HCT116 (cell line): ENCODE measurements at regions not wholly inside any gene's neighbourhood (a gene's known extent, or its start where the extent isn't known, plus 50 kb on each side); places are given as distances from the start of the nearest gene placed in this dataset.

Experiments
- ATAC-seq: fragments of 200-7000 bp; cut with Tn5 transposase; 2 replicates; pipeline ENCODE4 v1.9.1; 2020; ENCODE audit warnings: mild to moderate bottlenecking, moderate library complexity
- BruUV-seq: library from RNA; stranded (reverse); fragments of 400-500 nt; replicated peaks from 2 replicates; lab custom pipeline; 2021; lab: Mats Ljungman, UMichigan
- CTCF ChIA-PET: fragments of 300-600 bp; sonication (Branson Sonifier 250); formaldehyde crosslinking; loops from one replicate; lab custom pipeline; 2021; ENCODE audit warnings: antibody characterized with exemption; lab: Charles Lee
- POLR2A ChIA-PET: fragments of 300-600, 350-600 bp; sonication (Branson Sonifier 250); formaldehyde crosslinking; loops from one replicate; lab custom pipeline; 2021; ENCODE audit warnings: antibody characterized with exemption; lab: Charles Lee
- RAD21 ChIA-PET, 2 experiments: fragments of 300-600 bp; sonication (Branson Sonifier 250); formaldehyde crosslinking; loops; one replicate each; lab custom pipeline; 2023; ENCODE audit warnings: low total read pairs in 2 of 2; ENCODE audit not compliant: uncharacterized antibody in 2 of 2, unreplicated experiment in 2 of 2, low non-redundant PET in 1 of 2; lab: Charles Lee
- DNase-seq: peaks from one replicate; pipeline ENCODE4 v3.0.0-alpha.2; 2010; ENCODE audit warnings: low read depth, low spot score
- H2AFZ ChIP-seq: fragments of 200-600 bp; shearing (Covaris generic), sonication (generic); 2 replicates; pipeline ENCODE4 v1.6.1; 2017; ENCODE audit warnings: low read depth, mixed run types, mixed read lengths, antibody characterized with exemption, low read length; ENCODE audit not compliant: poor library complexity, severe bottlenecking
- H3K27ac ChIP-seq: 2 replicates; pipeline ENCODE4 v1.5.1; 2012; ENCODE audit warnings: low read depth, low read length
- H3K27me3 ChIP-seq: fragments of 200-600 bp; sonication (generic); 2 replicates; pipeline ENCODE4 v1.6.1; 2016; ENCODE audit warnings: mixed run types, low read length, mixed read lengths; ENCODE audit not compliant: insufficient read depth
- H3K36me3 ChIP-seq, 2 experiments: fragments of 200-500 bp in 1 of 2; fragments of 200-600 bp in 1 of 2; sonication (Bioruptor generic) in 1 of 2; sonication (generic) in 1 of 2; 2 replicates each; pipeline versions ENCODE4 v1.5.1 to v1.6.1; 2014 to 2016; ENCODE audit warnings: low read length in 2 of 2, inconsistent platforms in 1 of 2, mixed read lengths in 1 of 2, mixed run types in 1 of 2; ENCODE audit not compliant: insufficient read depth in 2 of 2, control insufficient read depth in 1 of 2
- H3K4me1 ChIP-seq, 2 experiments: fragments of 200-600 bp in 1 of 2; sonication (generic) in 1 of 2; 2 replicates each; pipeline versions ENCODE4 v1.5.1 to v1.6.1; 2012 to 2017; ENCODE audit warnings: low read length in 2 of 2, inconsistent platforms in 1 of 2, mild to moderate bottlenecking in 1 of 2, mixed read lengths in 1 of 2, mixed run types in 1 of 2, moderate library complexity in 1 of 2; ENCODE audit not compliant: insufficient read depth in 2 of 2, control insufficient read depth in 1 of 2
- H3K4me2 ChIP-seq: fragments of 200-600 bp; sonication (generic); 2 replicates; pipeline ENCODE4 v1.6.1; 2017; ENCODE audit warnings: mixed run types, low read length, mixed read lengths
- H3K4me3 ChIP-seq, 2 experiments: fragments of 200-600 bp in 1 of 2; sonication (generic) in 1 of 2; replicated peaks in 1 of 2; 2 replicates each; pipeline ENCODE4 v1.5.1; 2011 to 2016; ENCODE audit warnings: low read length in 2 of 2, control low read depth in 1 of 2, low read depth in 1 of 2, mild to moderate bottlenecking in 1 of 2, mixed read lengths in 1 of 2, mixed run types in 1 of 2
- H3K79me2 ChIP-seq: fragments of 200-600 bp; sonication (generic); 2 replicates; pipeline ENCODE4 v1.6.1; 2017; ENCODE audit warnings: mild to moderate bottlenecking, mixed run types, low read length, moderate library complexity, mixed read lengths; ENCODE audit not compliant: insufficient read depth
- H3K9ac ChIP-seq: fragments of 200-600 bp; sonication (generic); 2 replicates; pipeline ENCODE4 v1.6.1; 2016; ENCODE audit warnings: low read length, mixed read lengths
- H3K9me2 ChIP-seq: fragments of 200-600 bp; sonication (generic), shearing (Covaris generic); 2 replicates; pipeline ENCODE4 v1.6.1; 2017; ENCODE audit warnings: mixed run types, mild to moderate bottlenecking, moderate library complexity; ENCODE audit not compliant: insufficient read depth
- H3K9me3 ChIP-seq, 2 experiments: fragments of 200-500 bp in 1 of 2; fragments of 200-600 bp in 1 of 2; sonication (Bioruptor generic) in 1 of 2; sonication (generic) in 1 of 2; 2 replicates each; pipeline ENCODE4 v1.6.1; 2014 to 2017; ENCODE audit warnings: low read length in 2 of 2, mixed read lengths in 2 of 2, inconsistent platforms in 1 of 2, low read depth in 1 of 2, mild to moderate bottlenecking in 1 of 2, mixed run types in 1 of 2, moderate library complexity in 1 of 2; ENCODE audit not compliant: control insufficient read depth in 1 of 2, insufficient read depth in 1 of 2
- H4K20me1 ChIP-seq: fragments of 200-600 bp; sonication (generic), shearing (Covaris generic); 2 replicates; pipeline ENCODE4 v1.6.1; 2017; ENCODE audit warnings: mixed run types, mild to moderate bottlenecking, moderate library complexity; ENCODE audit not compliant: insufficient read depth
- ATF3 ChIP-seq: IDR thresholded peaks from 2 replicates; pipeline ENCODE4 v1.6.1; 2012
- CBX3 ChIP-seq: IDR thresholded peaks from 2 replicates; pipeline ENCODE4 v1.6.1; 2012; ENCODE audit warnings: low read depth
- CEBPB ChIP-seq: IDR thresholded peaks from 2 replicates; pipeline ENCODE4 v1.6.1; 2012; ENCODE audit warnings: low read depth
- CTCF ChIP-seq, 3 experiments: fragments of 200-600 bp in 1 of 3; sonication (generic) in 1 of 3; IDR thresholded peaks in 2 of 3; conservative IDR thresholded peaks in 1 of 3; 2 replicates each; pipeline ENCODE4 v1.5.1; 2012 to 2017; ENCODE audit warnings: low read depth in 2 of 3, low read length in 2 of 3, antibody characterized with exemption in 1 of 3, borderline replicate concordance in 1 of 3, control low read depth in 1 of 3, mild to moderate bottlenecking in 1 of 3, mixed read lengths in 1 of 3, mixed run types in 1 of 3, moderate library complexity in 1 of 3; ENCODE audit not compliant: insufficient read depth in 1 of 3
- ELF1 ChIP-seq: IDR thresholded peaks from 2 replicates; pipeline ENCODE4 v1.6.1; 2012; ENCODE audit warnings: low read depth, borderline replicate concordance
- EZH2 ChIP-seq: fragments of 200-600 bp; sonication (generic); IDR thresholded peaks from 2 replicates; pipeline ENCODE4 v1.6.1; 2017; ENCODE audit warnings: antibody characterized with exemption, mixed run types
- EZH2phosphoT487 ChIP-seq: fragments of 200-600 bp; IDR thresholded peaks from 2 replicates; pipeline ENCODE4 v1.6.1; 2018; ENCODE audit warnings: antibody characterized with exemption, borderline replicate concordance
- FOSL1 ChIP-seq: IDR thresholded peaks from 2 replicates; pipeline ENCODE4 v1.6.1; 2012; ENCODE audit warnings: low read depth
- MAX ChIP-seq: IDR thresholded peaks from 2 replicates; pipeline ENCODE4 v1.6.1; 2012
- RAD21 ChIP-seq: IDR thresholded peaks from 2 replicates; pipeline ENCODE4 v1.6.1; 2012; ENCODE audit warnings: low read depth, mild to moderate bottlenecking
- REST ChIP-seq: IDR thresholded peaks from 2 replicates; pipeline ENCODE4 v1.6.1; 2012; ENCODE audit warnings: low read depth
- SP1 ChIP-seq: IDR thresholded peaks from 2 replicates; pipeline ENCODE4 v1.6.1; 2012; ENCODE audit warnings: low read depth
- SRF ChIP-seq: IDR thresholded peaks from 2 replicates; pipeline ENCODE4 v1.6.1; 2012; ENCODE audit warnings: low read depth
- TCF7L2 ChIP-seq: IDR thresholded peaks from 2 replicates; pipeline ENCODE4 v1.7.0; 2011; ENCODE audit warnings: borderline replicate concordance, inconsistent platforms; ENCODE audit not compliant: insufficient read depth, insufficient read length; ENCODE audit errors: extremely low read depth
- YY1 ChIP-seq: IDR thresholded peaks from 2 replicates; pipeline ENCODE4 v1.6.1; 2011; ENCODE audit warnings: low read length, low read depth, moderate library complexity, mild to moderate bottlenecking; ENCODE audit not compliant: insufficient replicate concordance; ENCODE audit errors: extremely low read depth
- ZNF274 ChIP-seq: fragments of 200-500 bp; sonication (Bioruptor generic); IDR thresholded peaks from 2 replicates; pipeline ENCODE4 v1.6.1; 2014; ENCODE audit warnings: mild to moderate bottlenecking, low read depth, low read length, inconsistent platforms
- intact Hi-C: fragments of 100-400 bp; cut with micrococcal nuclease; formaldehyde crosslinking; loops from 2 replicates; pipeline ENCODE4 v1.10.0; 2022

GRCh38 chr3:147472846-147473245 is 63.7 kb downstream of the ZIC1 start:
- Histone ChIP-seq H3K4me1 (no peaks in the 10 kb centered on the region), H3K36me3 (no peaks in the 10 kb centered on the region), H3K4me3 (no peak overlapping the region), H3K4me2 (no peak overlapping the region), H3K9me2 (no peaks in the 10 kb centered on the region), H4K20me1 (no peaks in the 10 kb centered on the region), H3K27ac (no peak overlapping the region), H3K27me3 (no peaks in the 10 kb centered on the region), H2AFZ (no peak overlapping the region), H3K9ac (no peak overlapping the region), H3K79me2 (no peaks in the 10 kb centered on the region), H3K9me3 (no peaks in the 10 kb centered on the region)
- no peak for TF ChIP-seq EZH2phosphoT487
- no peak for TF ChIP-seq REST
- no peak for TF ChIP-seq MAX
- no peak for TF ChIP-seq CTCF (IDR thresholded peaks at IDR 0.05 in 2 of 3, conservative IDR thresholded peaks at IDR 0.05 in 1 of 3; ENCODE audit: borderline replicate concordance in 1 of 3, insufficient read depth in 1 of 3, low read depth in 2 of 3, low read length in 2 of 3)
- no peak for TF ChIP-seq ELF1
- TF ChIP-seq YY1, result no peak
- TF ChIP-seq EZH2, result no peak
- no peak for TF ChIP-seq CBX3
- TF ChIP-seq ATF3, result no peak
- no peak for TF ChIP-seq SRF
- TF ChIP-seq RAD21, result no peak
- TF ChIP-seq TCF7L2, result no peak
- no peak for TF ChIP-seq FOSL1
- no peak for TF ChIP-seq ZNF274
- no peak for TF ChIP-seq SP1
- no peak for TF ChIP-seq CEBPB
- CTCF ChIA-PET, result no interaction called here
- RAD21 ChIA-PET, result no interaction called here
- intact Hi-C loops, result no loop called here
- BruUV-seq, result no TSS peak
- ATAC-seq (no peak), DNase-seq (no peak)
- POLR2A ChIA-PET, result no interaction called here
